H9 (cell line): ENCODE measurements at regions not wholly inside any gene's neighbourhood (a gene's known extent, or its start where the extent isn't known, plus 50 kb on each side); places are given as distances from the start of the nearest gene placed in this dataset.

Experiments used
- DNase-seq: peaks from one replicate; pipeline ENCODE4 v3.0.0-alpha.2; 2017
- H2AFZ ChIP-seq: one replicate; pipeline ENCODE4 v1.6.1; 2013; ENCODE audit warnings: mild to moderate bottlenecking, low read length, control low read depth, moderate library complexity
- H2AK5ac ChIP-seq: 2 replicates; pipeline ENCODE4 v1.6.1; 2013; ENCODE audit warnings: low read length, control low read depth, mixed read lengths; ENCODE audit not compliant: insufficient read length
- H2BK120ac ChIP-seq: one replicate; pipeline ENCODE4 v1.6.1; 2013; ENCODE audit warnings: low read depth, mild to moderate bottlenecking, low read length, control low read depth, inconsistent platforms; ENCODE audit not compliant: poor library complexity, severe bottlenecking
- H2BK12ac ChIP-seq: 2 replicates; pipeline ENCODE4 v1.6.1; 2013; ENCODE audit warnings: low read length, control low read depth, mixed read lengths, low read depth; ENCODE audit not compliant: insufficient read length
- H2BK15ac ChIP-seq: 2 replicates; pipeline ENCODE4 v1.6.1; 2013; ENCODE audit warnings: low read depth, low read length, control low read depth
- H2BK20ac ChIP-seq: one replicate; pipeline ENCODE4 v1.6.1; 2013; ENCODE audit warnings: low read depth, mild to moderate bottlenecking, low read length, control low read depth, inconsistent platforms; ENCODE audit not compliant: poor library complexity, severe bottlenecking
- H2BK5ac ChIP-seq: 2 replicates; pipeline ENCODE4 v1.6.1; 2013; ENCODE audit warnings: low read length, control low read depth, mixed read lengths; ENCODE audit not compliant: insufficient read length
- H3K14ac ChIP-seq: 2 replicates; pipeline ENCODE4 v1.6.1; 2013; ENCODE audit warnings: low read length, control low read depth; ENCODE audit not compliant: insufficient read depth
- H3K18ac ChIP-seq: 2 replicates; pipeline ENCODE4 v1.6.1; 2013; ENCODE audit warnings: low read depth, mild to moderate bottlenecking, mixed read lengths, low read length, control low read depth; ENCODE audit not compliant: insufficient read length
- H3K23ac ChIP-seq: 2 replicates; pipeline ENCODE4 v1.6.1; 2013; ENCODE audit warnings: low read length, control low read depth, mixed read lengths, low read depth; ENCODE audit not compliant: insufficient read length
- H3K23me2 ChIP-seq: 2 replicates; pipeline ENCODE4 v1.6.1; 2013; ENCODE audit warnings: low read depth, mild to moderate bottlenecking, mixed read lengths, low read length, control low read depth; ENCODE audit not compliant: insufficient read length, poor library complexity, severe bottlenecking
- H3K27ac ChIP-seq: 2 replicates; pipeline ENCODE4 v1.5.1; 2013; ENCODE audit warnings: low read length, control low read depth, mixed read lengths, low read depth; ENCODE audit not compliant: insufficient read length
- H3K27me3 ChIP-seq: 2 replicates; pipeline ENCODE4 v1.6.1; 2013; ENCODE audit warnings: low read length, control low read depth, inconsistent platforms; ENCODE audit not compliant: insufficient read depth
- H3K4ac ChIP-seq: 2 replicates; pipeline ENCODE4 v1.6.1; 2013; ENCODE audit warnings: low read depth, mild to moderate bottlenecking, control low read depth, inconsistent platforms, low read length, moderate library complexity
- H3K4me1 ChIP-seq: 2 replicates; pipeline ENCODE4 v1.6.1; 2013; ENCODE audit warnings: low read length, control low read depth, inconsistent platforms; ENCODE audit not compliant: insufficient read depth
- H3K4me2 ChIP-seq: 2 replicates; pipeline ENCODE4 v1.6.1; 2013; ENCODE audit warnings: low read length, control low read depth, mixed read lengths; ENCODE audit not compliant: insufficient read length, insufficient read depth
- H3K56ac ChIP-seq: 2 replicates; pipeline ENCODE4 v1.6.1; 2013; ENCODE audit warnings: low read depth, mild to moderate bottlenecking, mixed read lengths, low read length, control low read depth; ENCODE audit not compliant: insufficient read length
- H3K79me1 ChIP-seq: 2 replicates; pipeline ENCODE4 v1.6.1; 2013; ENCODE audit warnings: low read depth, mild to moderate bottlenecking, moderate library complexity, low read length, control low read depth, inconsistent platforms; ENCODE audit not compliant: insufficient read depth, poor library complexity, severe bottlenecking
- H3K79me2 ChIP-seq: 2 replicates; pipeline ENCODE4 v1.6.1; 2013; ENCODE audit warnings: low read length, control low read depth, inconsistent platforms; ENCODE audit not compliant: insufficient read depth
- H3K9ac ChIP-seq: 2 replicates; pipeline ENCODE4 v1.6.1; 2013; ENCODE audit warnings: low read length, control low read depth, mixed read lengths; ENCODE audit not compliant: insufficient read length; ENCODE audit errors: extremely low read depth
- H3K9me3 ChIP-seq: one replicate; pipeline ENCODE4 v1.6.1; 2013; ENCODE audit warnings: low read depth, low read length, inconsistent platforms; ENCODE audit not compliant: control insufficient read depth
- H3T11ph ChIP-seq: one replicate; pipeline ENCODE4 v1.6.1; 2013; ENCODE audit warnings: mild to moderate bottlenecking, low read length, control low read depth, inconsistent platforms
- H4K20me1 ChIP-seq: one replicate; pipeline ENCODE4 v1.6.1; 2013; ENCODE audit not compliant: control insufficient read depth, insufficient read length, insufficient read depth
- H4K5ac ChIP-seq: 2 replicates; pipeline ENCODE4 v1.6.1; 2013; ENCODE audit warnings: low read depth, mild to moderate bottlenecking, mixed read lengths, low read length, control low read depth; ENCODE audit not compliant: insufficient read length
- H4K8ac ChIP-seq: replicated peaks from 2 replicates; pipeline ENCODE4 v1.6.1; 2013; ENCODE audit warnings: low read length, control low read depth, mixed read lengths, low read depth; ENCODE audit not compliant: insufficient read length
- H4K91ac ChIP-seq: 2 replicates; pipeline ENCODE4 v1.6.1; 2013; ENCODE audit warnings: low read depth, mild to moderate bottlenecking, moderate library complexity, mixed read lengths, low read length, control low read depth; ENCODE audit not compliant: insufficient read length
- H3K27ac Mint-ChIP-seq, 3 experiments: 2 replicates in 2 of 3; 3 replicates in 1 of 3; pipeline ENCODE4 v1.8.0; 2020 to 2021; ENCODE audit warnings: mixed read lengths in 3 of 3, mild to moderate bottlenecking in 1 of 3, moderate library complexity in 1 of 3
- H3K27me3 Mint-ChIP-seq: 2 replicates; pipeline ENCODE4 v1.8.0; 2021; ENCODE audit warnings: low read depth, mild to moderate bottlenecking, moderate library complexity, mixed read lengths
- H3K36me3 Mint-ChIP-seq, 3 experiments: 2 replicates in 2 of 3; 3 replicates in 1 of 3; pipeline ENCODE4 v1.8.0; 2020 to 2021; ENCODE audit warnings: low read depth in 3 of 3, mixed read lengths in 3 of 3; ENCODE audit not compliant: insufficient read depth in 1 of 3
- H3K4me1 Mint-ChIP-seq, 2 experiments: 2 replicates each; pipeline ENCODE4 v1.8.0; 2020; ENCODE audit warnings: mixed read lengths in 2 of 2
- H3K4me3 Mint-ChIP-seq, 2 experiments: 2 replicates in 1 of 2; 3 replicates in 1 of 2; pipeline ENCODE4 v1.8.0; 2020 to 2021; ENCODE audit warnings: mild to moderate bottlenecking in 2 of 2, mixed read lengths in 2 of 2, moderate library complexity in 1 of 2
- H3K9me3 Mint-ChIP-seq, 2 experiments: 2 replicates in 1 of 2; 3 replicates in 1 of 2; pipeline ENCODE4 v1.8.0; 2020; ENCODE audit warnings: mild to moderate bottlenecking in 2 of 2, mixed read lengths in 2 of 2, moderate library complexity in 1 of 2
- WGBS: extraction: QIAGEN DNeasy Blood & Tissue Kit; methylation state at CpG from one replicate; pipeline ENCODE4 v1.1.7; 2013; ENCODE audit warnings: missing lambda C conversion rate, low lambda C conversion rate, mixed read lengths; ENCODE audit not compliant: insufficient read length; ENCODE audit errors: extremely low coverage; 5-methylcytosine and 5-hydroxymethylcytosine counted together
- TF ChIP-seq, protein P1 (sequence below): fragments of 200-600 bp; sonication (generic); conservative IDR thresholded peaks from 3 replicates; pipeline ENCODE4 v1.8.0; 2021; ENCODE audit warnings: antibody characterized with exemption, mild to moderate bottlenecking

DNA sequence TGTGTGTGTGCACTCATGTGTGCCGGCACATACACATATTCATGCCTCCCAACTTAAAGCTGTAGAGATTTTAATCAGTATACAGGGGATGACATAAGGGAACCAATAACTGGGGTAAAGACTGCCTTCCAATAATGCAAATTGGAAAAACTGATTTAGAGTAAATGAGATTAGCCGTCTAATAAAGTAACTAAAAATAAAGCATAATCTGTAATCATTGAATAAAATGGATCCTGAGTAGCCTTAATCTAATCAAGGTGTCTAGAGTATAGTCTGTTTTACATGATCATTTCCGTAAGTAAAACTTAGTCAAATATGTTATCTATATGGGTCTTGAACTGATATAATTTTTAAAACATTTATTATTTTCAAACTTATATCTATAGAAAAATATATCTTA lies 925.8 kb downstream of the FSTL5 start:
- H3K4ac ChIP-seq = no peak overlapping the region
- H2AK5ac ChIP-seq = no peak overlapping the region
- no peaks in the 10 kb centered on the region for H3K27me3 ChIP-seq
- Mint-ChIP-seq H3K27me3 (no peaks in the 10 kb centered on the region), H3K36me3 (no peaks in the 10 kb centered on the region), H3K27ac (no peak overlapping the region), H3K4me1 (no peaks in the 10 kb centered on the region), H3K9me3 (no peaks in the 10 kb centered on the region), H3K4me3 (no peak overlapping the region)
- H3K14ac ChIP-seq = no peak overlapping the region
- TF ChIP-seq, protein P1, sequence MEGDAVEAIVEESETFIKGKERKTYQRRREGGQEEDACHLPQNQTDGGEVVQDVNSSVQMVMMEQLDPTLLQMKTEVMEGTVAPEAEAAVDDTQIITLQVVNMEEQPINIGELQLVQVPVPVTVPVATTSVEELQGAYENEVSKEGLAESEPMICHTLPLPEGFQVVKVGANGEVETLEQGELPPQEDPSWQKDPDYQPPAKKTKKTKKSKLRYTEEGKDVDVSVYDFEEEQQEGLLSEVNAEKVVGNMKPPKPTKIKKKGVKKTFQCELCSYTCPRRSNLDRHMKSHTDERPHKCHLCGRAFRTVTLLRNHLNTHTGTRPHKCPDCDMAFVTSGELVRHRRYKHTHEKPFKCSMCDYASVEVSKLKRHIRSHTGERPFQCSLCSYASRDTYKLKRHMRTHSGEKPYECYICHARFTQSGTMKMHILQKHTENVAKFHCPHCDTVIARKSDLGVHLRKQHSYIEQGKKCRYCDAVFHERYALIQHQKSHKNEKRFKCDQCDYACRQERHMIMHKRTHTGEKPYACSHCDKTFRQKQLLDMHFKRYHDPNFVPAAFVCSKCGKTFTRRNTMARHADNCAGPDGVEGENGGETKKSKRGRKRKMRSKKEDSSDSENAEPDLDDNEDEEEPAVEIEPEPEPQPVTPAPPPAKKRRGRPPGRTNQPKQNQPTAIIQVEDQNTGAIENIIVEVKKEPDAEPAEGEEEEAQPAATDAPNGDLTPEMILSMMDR = no peak
- no peak overlapping the region for H2BK120ac ChIP-seq
- H4K8ac ChIP-seq = no peak overlapping the region
- H3T11ph ChIP-seq = no peak overlapping the region
- no peak overlapping the region for H3K4me2 ChIP-seq
- no peak overlapping the region for H3K9ac ChIP-seq
- no peak overlapping the region for H2BK15ac ChIP-seq
- no peaks in the 10 kb centered on the region for H4K20me1 ChIP-seq
- no peak overlapping the region for H3K56ac ChIP-seq
- H3K23me2 ChIP-seq = no peaks in the 10 kb centered on the region
- H3K23ac ChIP-seq = no peak overlapping the region
- no peaks in the 10 kb centered on the region for H3K79me2 ChIP-seq
- no peak overlapping the region for H4K91ac ChIP-seq
- no peak overlapping the region for H3K18ac ChIP-seq
- H3K79me1 ChIP-seq = no peaks in the 10 kb centered on the region
- H2AFZ ChIP-seq = no peak overlapping the region
- no peaks in the 10 kb centered on the region for H3K4me1 ChIP-seq
- WGBS = no CpG with 5 or more reads among the region's 3 CpGs
- no peak overlapping the region for H2BK5ac ChIP-seq
- H2BK20ac ChIP-seq = no peak overlapping the region
- no peak overlapping the region for H4K5ac ChIP-seq
- H2BK12ac ChIP-seq = no peak overlapping the region
- DNase-seq = no peak
- H3K27ac ChIP-seq = no peak overlapping the region
- H3K9me3 ChIP-seq = no peaks in the 10 kb centered on the region
